B cell (primary cell): ENCODE measurements at regions not wholly inside any gene's neighbourhood (a gene's known extent, or its start where the extent isn't known, plus 50 kb on each side); places are given as distances from the start of the nearest gene placed in this dataset.

Experiments used
- ATAC-seq: fragments of 200-7000 bp; cut with Tn5 transposase; one replicate; pipeline ENCODE4 v1.10.0; 2021; ENCODE audit warnings: low read depth, mild to moderate bottlenecking, moderate number of reproducible peaks, moderate library complexity
- CTCF ChIA-PET: fragments of 350-600 bp; sonication (Branson Sonifier 250); formaldehyde crosslinking; loops from one replicate; lab custom pipeline; 2021; ENCODE audit warnings: antibody characterized with exemption, inconsistent platforms; lab: Charles Lee
- POLR2A ChIA-PET: fragments of 350-600 bp; sonication (Branson Sonifier 250); formaldehyde crosslinking; loops from one replicate; lab custom pipeline; 2021; ENCODE audit warnings: antibody characterized with exemption; lab: Charles Lee
- DNase-seq: peaks from one replicate; pipeline ENCODE4 v3.0.0; 2013
- H2AFZ ChIP-seq: 2 replicates; pipeline ENCODE4 v1.6.1; 2012; ENCODE audit warnings: mild to moderate bottlenecking, low read depth, low read length; ENCODE audit not compliant: insufficient read depth, poor library complexity, severe bottlenecking
- H3K27ac ChIP-seq, 2 donors: 1 replicate in 1 of 2; 2 replicates in 1 of 2; pipeline ENCODE4 v1.5.1; 2012 to 2013; ENCODE audit warnings: low read length in 2 of 2, mild to moderate bottlenecking in 2 of 2, moderate library complexity in 1 of 2
- H3K27me3 ChIP-seq, 4 experiments: fragments of 200-600 bp in 1 of 4; sonication (generic) in 1 of 4; replicated peaks in 1 of 4; 1 replicate in 2 of 4; 2 replicates in 2 of 4; pipeline versions ENCODE4 v1.6.1 to v1.7.0; 2013 to 2016; ENCODE audit warnings: low read length in 3 of 4, mild to moderate bottlenecking in 2 of 4, mixed read lengths in 1 of 4, moderate library complexity in 1 of 4; ENCODE audit not compliant: insufficient read depth in 4 of 4, control insufficient read depth in 3 of 4; ENCODE audit errors: control extremely low read depth in 1 of 4
- H3K36me3 ChIP-seq, 2 experiments: replicated peaks in 1 of 2; 1 replicate in 1 of 2; 2 replicates in 1 of 2; pipeline versions ENCODE4 v1.6.1 to v1.7.1; 2013; ENCODE audit warnings: low read length in 1 of 2; ENCODE audit not compliant: insufficient read depth in 2 of 2, control insufficient read depth in 1 of 2; ENCODE audit errors: control extremely low read depth in 1 of 2, extremely low read depth in 1 of 2
- H3K4me1 ChIP-seq, 2 donors: fragments of 200-600 bp in 1 of 2; sonication (generic) in 1 of 2; 1 replicate in 1 of 2; 2 replicates in 1 of 2; pipeline versions ENCODE4 v1.5.1 to v1.6.1; 2013 to 2017; ENCODE audit warnings: low read length in 2 of 2; ENCODE audit not compliant: control insufficient read depth in 2 of 2, insufficient read depth in 2 of 2
- H3K4me2 ChIP-seq: replicated peaks from 2 replicates; pipeline ENCODE3; 2012; ENCODE audit warnings: mild to moderate bottlenecking, low read depth, low read length; ENCODE audit not compliant: poor library complexity, severe bottlenecking
- H3K4me3 ChIP-seq, 5 experiments: fragments of 200-600 bp in 1 of 5; sonication (generic) in 1 of 5; 1 replicate in 3 of 5; 2 replicates in 2 of 5; pipeline versions ENCODE4 v1.5.1 to v1.7.0; 2011 to 2016; ENCODE audit warnings: low read length in 4 of 5, mild to moderate bottlenecking in 4 of 5, low read depth in 2 of 5, control low read depth in 1 of 5, moderate library complexity in 1 of 5; ENCODE audit not compliant: insufficient read depth in 1 of 5; ENCODE audit errors: control extremely low read depth in 1 of 5, extremely low read depth in 1 of 5
- H3K79me2 ChIP-seq: fragments of 200-600 bp; sonication (generic); one replicate; pipeline ENCODE4 v1.6.0; 2016; ENCODE audit warnings: low read length; ENCODE audit not compliant: control insufficient read depth, insufficient read depth
- H3K9ac ChIP-seq: fragments of 200-600 bp; sonication (generic); 2 replicates; pipeline ENCODE4 v1.6.1; 2017; ENCODE audit warnings: mild to moderate bottlenecking, low read length, moderate library complexity
- H3K9me3 ChIP-seq, 3 donors: one replicate each; pipeline versions ENCODE4 v1.6.1 to v1.7.1; 2013; ENCODE audit warnings: low read length in 2 of 3; ENCODE audit not compliant: control insufficient read depth in 2 of 3, insufficient read depth in 1 of 3; ENCODE audit errors: control extremely low read depth in 1 of 3
- H4K20me1 ChIP-seq: 2 replicates; pipeline ENCODE4 v1.6.0; 2012; ENCODE audit warnings: mild to moderate bottlenecking, low read length; ENCODE audit not compliant: insufficient read depth, control insufficient read depth, poor library complexity, severe bottlenecking
- H3K27ac Mint-ChIP-seq: one replicate; pipeline ENCODE4 v1.8.0; 2021; ENCODE audit warnings: mixed read lengths
- H3K27me3 Mint-ChIP-seq: one replicate; pipeline ENCODE4 v1.8.0; 2021; ENCODE audit warnings: mixed read lengths
- H3K4me1 Mint-ChIP-seq: one replicate; pipeline ENCODE4 v1.8.0; 2021; ENCODE audit warnings: mixed read lengths
- H3K4me3 Mint-ChIP-seq: one replicate; pipeline ENCODE4 v1.8.0; 2021; ENCODE audit warnings: mixed read lengths
- H3K9me3 Mint-ChIP-seq: one replicate; pipeline ENCODE4 v1.8.0; 2022; ENCODE audit warnings: mixed read lengths; ENCODE audit not compliant: insufficient read depth
- EZH2 ChIP-seq: IDR thresholded peaks from 2 replicates; pipeline ENCODE4 v1.6.1; 2012; ENCODE audit warnings: borderline replicate concordance, low read depth, mild to moderate bottlenecking, moderate library complexity, low read length; ENCODE audit not compliant: insufficient read depth, poor library complexity, severe bottlenecking
- WGBS: methylation state at CpG from one replicate; pipeline ENCODE4 v1.1.5; 2013; ENCODE audit warnings: missing lambda C conversion rate; ENCODE audit not compliant: insufficient coverage; 5-methylcytosine and 5-hydroxymethylcytosine counted together
- intact Hi-C: fragments of 100-400 bp; cut with micrococcal nuclease; formaldehyde crosslinking; loops from one replicate; pipeline ENCODE4 v1.10.0; 2022
- TF ChIP-seq, protein P1 (sequence below): fragments of 200-600 bp; IDR thresholded peaks from one replicate; pipeline ENCODE4 v1.8.0; 2022; ENCODE audit warnings: antibody characterized with exemption, mild to moderate bottlenecking

GRCh38 chr6:6857528-6857927 is 250.2 kb upstream of the RREB1 start:
- DNase-seq (no peak), ATAC-seq (no peak)
- ChIA-PET POLR2A (no interaction called here), CTCF (interaction anchor here (0.6 kb wide), 1 partner anchor 210 kb away, joined by 4 read pairs; no protein-coding TSS in a partner anchor)
- TF ChIP-seq, protein P1, sequence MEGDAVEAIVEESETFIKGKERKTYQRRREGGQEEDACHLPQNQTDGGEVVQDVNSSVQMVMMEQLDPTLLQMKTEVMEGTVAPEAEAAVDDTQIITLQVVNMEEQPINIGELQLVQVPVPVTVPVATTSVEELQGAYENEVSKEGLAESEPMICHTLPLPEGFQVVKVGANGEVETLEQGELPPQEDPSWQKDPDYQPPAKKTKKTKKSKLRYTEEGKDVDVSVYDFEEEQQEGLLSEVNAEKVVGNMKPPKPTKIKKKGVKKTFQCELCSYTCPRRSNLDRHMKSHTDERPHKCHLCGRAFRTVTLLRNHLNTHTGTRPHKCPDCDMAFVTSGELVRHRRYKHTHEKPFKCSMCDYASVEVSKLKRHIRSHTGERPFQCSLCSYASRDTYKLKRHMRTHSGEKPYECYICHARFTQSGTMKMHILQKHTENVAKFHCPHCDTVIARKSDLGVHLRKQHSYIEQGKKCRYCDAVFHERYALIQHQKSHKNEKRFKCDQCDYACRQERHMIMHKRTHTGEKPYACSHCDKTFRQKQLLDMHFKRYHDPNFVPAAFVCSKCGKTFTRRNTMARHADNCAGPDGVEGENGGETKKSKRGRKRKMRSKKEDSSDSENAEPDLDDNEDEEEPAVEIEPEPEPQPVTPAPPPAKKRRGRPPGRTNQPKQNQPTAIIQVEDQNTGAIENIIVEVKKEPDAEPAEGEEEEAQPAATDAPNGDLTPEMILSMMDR: no peak
- TF ChIP-seq EZH2: no peak
- H2AFZ ChIP-seq: no peak overlapping the region
- Mint-ChIP-seq H3K9me3 (no peaks in the 10 kb centered on the region), H3K4me3 (no peak overlapping the region), H3K27ac (no peak overlapping the region), H3K27me3 (peaks cover 11% of the 10 kb centered on the region), H3K4me1 (peaks cover 31% of the 10 kb centered on the region)
- H3K4me1 ChIP-seq: peaks cover 18 to 21% of the 10 kb centered on the region in 2 donors
- H3K9ac ChIP-seq: no peak overlapping the region
- no peaks in the 10 kb centered on the region for H4K20me1 ChIP-seq
- 100% methylated on average over 3 of the region's 5 CpGs for WGBS
- intact Hi-C loops: no loop called here
- H3K9me3 ChIP-seq: no peaks in the 10 kb centered on the region
- H3K79me2 ChIP-seq: no peaks in the 10 kb centered on the region
- H3K27ac ChIP-seq: no peak overlapping the region
- H3K4me2 ChIP-seq: no peak overlapping the region
- H3K36me3 ChIP-seq: no peaks in the 10 kb centered on the region
- no peak overlapping the region for H3K4me3 ChIP-seq
- H3K27me3 ChIP-seq: no peaks in the 10 kb centered on the region

DNA sequence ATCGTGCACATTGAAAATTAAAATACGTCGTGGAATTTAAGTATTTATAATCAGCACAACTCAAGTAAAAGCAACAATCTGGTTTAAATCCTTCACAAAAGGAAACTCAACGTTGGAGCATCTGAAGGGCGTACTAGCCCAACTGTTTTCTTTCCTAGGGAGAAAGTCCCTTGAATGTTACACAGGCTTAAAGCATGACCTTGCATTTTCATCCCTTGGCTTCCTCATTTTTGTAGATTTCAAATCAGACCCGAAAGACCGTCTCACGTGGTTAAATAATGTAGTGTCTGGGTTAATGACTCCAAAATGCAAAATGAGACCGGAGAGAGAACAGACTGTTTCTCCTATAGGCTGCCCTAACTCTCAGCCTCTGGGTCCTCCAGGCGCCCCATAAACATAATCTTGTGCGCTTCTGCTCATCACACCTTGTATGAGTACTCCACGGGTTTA is 249.2 kb upstream of the RREB1 start:
- Histone ChIP-seq H4K20me1 (no peaks in the 10 kb centered on the region), H3K4me1 (peaks cover 18 to 21% of the 10 kb centered on the region in 2 donors), H2AFZ (peak overlapping the region; percentile 58), H3K79me2 (no peaks in the 10 kb centered on the region), H3K27me3 (no peaks in the 10 kb centered on the region), H3K27ac (no peak overlapping the region), H3K9ac (no peak overlapping the region), H3K4me2 (peak overlapping the region; percentile 16), H3K36me3 (no peaks in the 10 kb centered on the region), H3K9me3 (no peaks in the 10 kb centered on the region), H3K4me3 (no peak overlapping the region)
- ATAC-seq: no peak
- ChIA-PET CTCF (no interaction called here), POLR2A (no interaction called here)
- Mint-ChIP-seq H3K27me3 (peaks cover 16% of the 10 kb centered on the region), H3K4me3 (peak overlapping the region; percentile 8), H3K4me1 (peaks cover 31% of the 10 kb centered on the region), H3K9me3 (no peaks in the 10 kb centered on the region), H3K27ac (no peak overlapping the region)
- TF ChIP-seq, protein P1: no peak
- no peak for TF ChIP-seq EZH2
- intact Hi-C loops: no loop called here
- peak; percentile 53 for DNase-seq
- WGBS: 55% methylated on average over 5 of the region's 12 CpGs
